HK-2 (cell line): ENCODE measurements at regions not wholly inside any gene's neighbourhood (a gene's known extent, or its start where the extent isn't known, plus 50 kb on each side); places are given as distances from the start of the nearest gene placed in this dataset.
"Not testable (repeated sequence)": the region's sequence is repeated elsewhere in the genome, so short reads cannot be mapped to it uniquely, and the experiment has no call there.

Experiments used
- DNase-seq: peaks from one replicate; pipeline ENCODE4 v3.0.0-alpha.2; 2018; ENCODE audit not compliant: unreplicated experiment

GRCh38 chr10:52599551-52600200 lies 172.9 kb downstream of the MBL2 start:
- no peak for DNase-seq

- not testable (repeated sequence) for DNase-seq
Measured at GRCh38 chr10:52604131-52604530, 168.5 kb downstream of the MBL2 start.

GRCh38 chr10:52609071-52609470 lies 163.5 kb downstream of the MBL2 start:
- DNase-seq = no peak

GRCh38 chr10:52609626-52610240 lies 162.9 kb downstream of the MBL2 start:
- DNase-seq = no peak

- DNase-seq = no peak
Measured at GRCh38 chr10:52615331-52615730, 157.3 kb downstream of the MBL2 start.

- no peak for DNase-seq
Measured at GRCh38 chr10:52615756-52616394, 156.7 kb downstream of the MBL2 start.

GRCh38 chr10:52616395-52616764 lies 156.2 kb downstream of the MBL2 start:
- no peak for DNase-seq

- no peak for DNase-seq
Measured at GRCh38 chr10:52617346-52617745, 155.2 kb downstream of the MBL2 start.

GRCh38 chr10:52619052-52619451 lies 153.5 kb downstream of the MBL2 start:
- no peak for DNase-seq

- DNase-seq = no peak
Measured at GRCh38 chr10:52621635-52622079, 150.9 kb downstream of the MBL2 start.

- no peak for DNase-seq
Measured at GRCh38 chr10:52623761-52624160, 148.8 kb downstream of the MBL2 start.

- DNase-seq = no peak
Measured at GRCh38 chr10:52627279-52627678, 145.3 kb downstream of the MBL2 start.

GRCh38 chr10:52631146-52631545 lies 141.4 kb downstream of the MBL2 start:
- no peak for DNase-seq

- no peak for DNase-seq
Measured at GRCh38 chr10:52631648-52632047, 140.9 kb downstream of the MBL2 start.

- no peak for DNase-seq
Measured at GRCh38 chr10:52632591-52632990, 140.0 kb downstream of the MBL2 start.

GRCh38 chr10:52633266-52633665 lies 139.3 kb downstream of the MBL2 start:
- no peak for DNase-seq

- DNase-seq = no peak
Measured at GRCh38 chr10:52635651-52636050, 136.9 kb downstream of the MBL2 start.

GRCh38 chr10:52636874-52637273 lies 135.7 kb downstream of the MBL2 start:
- DNase-seq = no peak

GRCh38 chr10:52637592-52637991 lies 135.0 kb downstream of the MBL2 start:
- DNase-seq = no peak

GRCh38 chr10:52639652-52640051 lies 132.9 kb downstream of the MBL2 start:
- DNase-seq = no peak

- no peak for DNase-seq
Measured at GRCh38 chr10:52642208-52642607, 130.4 kb downstream of the MBL2 start.

GRCh38 chr10:52644373-52645186 lies 128.0 kb downstream of the MBL2 start:
- DNase-seq = peak; percentile 31
